GM12892 (cell line): ENCODE measurements at regions not wholly inside any gene's neighbourhood (a gene's known extent, or its start where the extent isn't known, plus 50 kb on each side); places are given as distances from the start of the nearest gene placed in this dataset.

Experiments
- DNase-seq: peaks from one replicate; pipeline ENCODE4 v3.0.0; 2011; ENCODE audit not compliant: insufficient read length
- FAIRE-seq: peaks from 2 replicates; lab custom pipeline; 2011; peaks lifted over from hg19 to GRCh38; lab: Jason Lieb, UNC
- POLR2A ChIP-seq: IDR thresholded peaks from 2 replicates; pipeline ENCODE4 v1.6.1; 2011; ENCODE audit warnings: low read depth, low read length, control low read depth
- POLR2AphosphoS5 ChIP-seq: IDR thresholded peaks from 2 replicates; pipeline ENCODE4 v1.6.1; 2011; ENCODE audit warnings: low read depth, low read length, control low read depth
- TAF1 ChIP-seq: IDR thresholded peaks from 2 replicates; pipeline ENCODE4 v1.6.1; 2011; ENCODE audit warnings: low read depth, mild to moderate bottlenecking, control low read depth, low read length, borderline replicate concordance

DNA sequence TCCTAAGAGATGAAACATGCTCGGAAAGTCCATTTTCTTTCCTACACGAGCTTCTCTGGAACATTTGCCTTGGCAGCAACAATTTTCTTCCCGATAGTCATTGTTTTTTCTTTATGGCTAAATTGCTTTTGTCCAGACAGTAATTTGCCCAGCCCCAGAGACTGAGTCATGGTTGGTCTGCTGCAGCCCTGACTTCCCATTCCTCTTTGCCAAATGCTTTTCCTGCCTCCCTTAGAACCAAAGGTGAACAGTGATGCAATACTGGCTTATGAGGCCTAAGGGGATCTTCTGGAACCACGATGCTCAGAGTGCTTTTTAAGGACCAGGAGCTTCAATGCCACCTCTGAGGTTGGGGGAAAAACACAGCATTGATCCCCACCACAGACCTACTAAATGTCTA is 1599.6 kb upstream of the TMEM132C start:
- FAIRE-seq (no peak), DNase-seq (no peak)
- TF ChIP-seq POLR2AphosphoS5, result no peak
- TF ChIP-seq TAF1, result no peak

- DNase-seq, result no peak
- no peak for FAIRE-seq
These were observed 1598.4 kb upstream of the TMEM132C start for GRCh38 chr12:126668538-126668937.

GRCh38 chr12:126668961-126669360 is 1598.0 kb upstream of the TMEM132C start:
- TF ChIP-seq POLR2AphosphoS5 (no peak), TAF1 (no peak), POLR2A (no peak)
- no peak for DNase-seq
- FAIRE-seq, result no peak

More at GRCh38 chr12:126668538-126668937, 1598.4 kb upstream of the TMEM132C start:
- TF ChIP-seq TAF1, result no peak
- TF ChIP-seq POLR2AphosphoS5, result no peak
- no peak for TF ChIP-seq POLR2A

DNA sequence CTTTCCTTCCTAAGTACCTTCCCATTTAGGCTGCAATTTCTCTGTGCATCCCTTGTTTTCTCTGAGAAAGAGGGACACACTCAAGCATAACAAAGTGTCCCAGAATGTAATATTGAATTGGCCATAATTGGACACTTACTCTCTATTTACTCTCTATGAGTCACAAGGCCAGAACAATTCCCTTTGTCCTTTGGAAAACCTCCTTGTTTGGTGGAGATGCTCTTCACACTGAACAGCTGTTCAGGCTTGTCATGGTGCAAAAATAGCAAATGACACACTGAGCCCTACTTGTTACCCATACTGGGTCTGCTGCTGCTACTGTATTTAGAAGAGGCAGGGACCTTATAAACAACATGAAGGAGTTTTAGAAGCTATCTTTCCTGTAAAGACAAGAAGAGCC is 1590.5 kb upstream of the TMEM132C start:
- DNase-seq (no peak), FAIRE-seq (no peak)
- TF ChIP-seq POLR2AphosphoS5 (no peak), POLR2A (no peak), TAF1 (no peak)

DNA sequence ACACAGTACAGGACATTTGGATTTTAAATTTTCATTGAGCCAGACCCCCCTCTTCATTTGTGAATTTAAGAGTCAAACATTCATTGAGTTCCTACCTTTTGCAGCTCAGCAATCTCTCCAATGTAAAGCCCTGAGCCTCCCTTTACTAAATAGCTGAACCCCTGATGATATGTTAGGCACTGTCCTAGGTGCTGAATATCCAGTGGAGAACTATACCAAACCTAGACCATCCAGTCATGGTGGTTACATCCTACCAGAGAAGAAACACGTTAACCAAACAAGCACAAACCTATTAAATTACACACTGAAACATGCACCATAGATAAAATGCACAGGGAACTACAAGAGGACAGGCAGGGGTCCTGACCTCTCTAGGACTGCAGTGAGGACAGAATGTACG is 1585.3 kb upstream of the TMEM132C start:
- TF ChIP-seq POLR2A (no peak), POLR2AphosphoS5 (no peak), TAF1 (no peak)
- DNase-seq (no peak), FAIRE-seq (no peak)

- no peak for FAIRE-seq
- TF ChIP-seq POLR2A (no peak), TAF1 (no peak), POLR2AphosphoS5 (no peak)
These were observed 1582.3 kb upstream of the TMEM132C start for GRCh38 chr12:126684703-126685102.

GRCh38 chr12:126685636-126686035 is 1581.3 kb upstream of the TMEM132C start:
- no peak for TF ChIP-seq TAF1
- TF ChIP-seq POLR2A, result no peak
- DNase-seq (no peak), FAIRE-seq (no peak)

More at GRCh38 chr12:126684703-126685102, 1582.3 kb upstream of the TMEM132C start:
- no peak for DNase-seq

DNA sequence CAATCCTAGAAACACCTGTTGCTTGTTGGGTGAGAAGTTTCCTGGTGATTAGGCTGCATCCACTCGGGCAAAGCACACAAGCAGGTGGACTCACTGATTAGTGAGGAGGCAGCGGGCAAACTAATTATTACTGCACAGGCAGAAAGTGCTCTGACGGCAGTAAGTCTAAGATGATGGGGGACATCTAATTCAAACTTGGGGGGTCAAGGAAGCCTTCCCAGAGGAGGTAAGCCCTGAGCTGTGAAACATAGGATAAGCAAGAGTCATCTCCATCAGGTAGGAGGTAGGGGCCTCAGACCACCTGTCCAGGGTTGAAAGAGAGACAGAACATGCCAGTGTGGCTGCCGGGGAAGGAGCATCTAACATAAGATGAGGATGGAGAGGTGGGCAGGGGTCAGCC is 1578.4 kb upstream of the TMEM132C start:
- DNase-seq (no peak), FAIRE-seq (no peak)
- TF ChIP-seq TAF1, result no peak
- TF ChIP-seq POLR2A, result no peak
- TF ChIP-seq POLR2AphosphoS5, result no peak

DNA sequence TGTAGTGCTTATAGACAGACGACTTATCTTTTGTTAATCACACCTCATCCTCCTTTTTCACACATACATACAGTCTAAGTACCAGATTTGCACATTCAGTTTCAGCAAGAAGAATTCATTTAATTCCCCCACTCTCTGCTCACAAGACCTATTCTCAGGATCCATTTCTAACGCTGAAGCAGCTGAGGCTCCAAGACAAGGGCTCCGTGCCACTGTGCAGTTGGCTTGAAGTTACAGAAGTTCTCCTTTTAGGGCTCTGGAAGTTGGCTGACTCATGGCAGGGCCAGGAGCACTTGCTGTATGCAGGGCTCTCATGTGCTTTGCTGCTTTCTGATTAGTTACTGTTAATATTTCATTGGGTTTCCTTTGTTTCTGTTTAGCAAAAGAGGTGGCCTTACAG is 1566.9 kb upstream of the TMEM132C start:
- FAIRE-seq, result no peak
- no peak for DNase-seq
- TF ChIP-seq TAF1, result no peak

DNA sequence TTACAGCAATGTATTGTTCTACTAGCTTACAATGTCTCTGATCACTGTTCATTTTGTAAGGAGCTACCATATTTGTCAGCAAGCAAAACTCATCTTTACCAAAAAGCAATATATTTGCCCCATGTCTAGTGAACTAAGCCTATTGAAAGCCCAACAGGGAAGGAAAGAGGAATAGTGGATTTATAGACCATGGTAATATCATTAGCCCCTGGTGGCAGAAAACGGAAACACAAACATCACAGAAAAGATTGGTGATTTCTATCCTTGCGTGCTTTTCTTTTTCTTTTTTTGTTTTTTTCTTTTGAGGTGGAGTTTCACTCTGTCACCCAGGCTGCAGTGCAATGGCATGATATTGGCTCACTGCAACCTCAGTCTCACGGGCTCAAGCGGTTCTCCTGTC is 1562.4 kb upstream of the TMEM132C start:
- DNase-seq (no peak), FAIRE-seq (no peak)
- TF ChIP-seq POLR2AphosphoS5 (no peak), POLR2A (no peak), TAF1 (no peak)

DNA sequence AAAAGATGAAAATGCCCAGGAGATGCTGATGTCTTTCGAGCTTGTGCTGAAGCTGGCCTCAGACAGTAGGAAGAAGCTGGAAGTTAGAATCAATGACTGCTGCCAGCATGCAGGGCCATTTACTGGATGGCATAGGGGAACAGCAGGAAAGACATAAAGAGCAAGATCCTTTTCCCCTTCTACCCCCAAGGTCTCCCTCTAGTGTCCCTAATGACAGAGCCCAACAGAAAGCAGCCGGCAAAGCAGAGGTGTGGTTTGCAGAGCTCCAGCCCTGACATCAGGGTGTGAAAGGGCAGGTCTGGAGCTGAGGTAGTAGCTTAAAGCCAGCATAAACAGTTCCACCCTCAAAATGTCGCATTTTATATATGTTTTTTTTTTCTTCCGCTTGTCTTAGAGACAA is 1560.7 kb upstream of the TMEM132C start:
- no peak for TF ChIP-seq POLR2AphosphoS5
- no peak for TF ChIP-seq POLR2A
- no peak for TF ChIP-seq TAF1
- no peak for FAIRE-seq
- DNase-seq, result no peak

- DNase-seq (no peak), FAIRE-seq (no peak)
- TF ChIP-seq POLR2AphosphoS5, result no peak
- no peak for TF ChIP-seq POLR2A
- no peak for TF ChIP-seq TAF1
These were observed 1558.5 kb upstream of the TMEM132C start for GRCh38 chr12:126708492-126708896.

GRCh38 chr12:126718365-126718764 is 1548.6 kb upstream of the TMEM132C start:
- no peak for FAIRE-seq
- TF ChIP-seq POLR2A (no peak), TAF1 (no peak), POLR2AphosphoS5 (no peak)
- DNase-seq, result no peak

DNA sequence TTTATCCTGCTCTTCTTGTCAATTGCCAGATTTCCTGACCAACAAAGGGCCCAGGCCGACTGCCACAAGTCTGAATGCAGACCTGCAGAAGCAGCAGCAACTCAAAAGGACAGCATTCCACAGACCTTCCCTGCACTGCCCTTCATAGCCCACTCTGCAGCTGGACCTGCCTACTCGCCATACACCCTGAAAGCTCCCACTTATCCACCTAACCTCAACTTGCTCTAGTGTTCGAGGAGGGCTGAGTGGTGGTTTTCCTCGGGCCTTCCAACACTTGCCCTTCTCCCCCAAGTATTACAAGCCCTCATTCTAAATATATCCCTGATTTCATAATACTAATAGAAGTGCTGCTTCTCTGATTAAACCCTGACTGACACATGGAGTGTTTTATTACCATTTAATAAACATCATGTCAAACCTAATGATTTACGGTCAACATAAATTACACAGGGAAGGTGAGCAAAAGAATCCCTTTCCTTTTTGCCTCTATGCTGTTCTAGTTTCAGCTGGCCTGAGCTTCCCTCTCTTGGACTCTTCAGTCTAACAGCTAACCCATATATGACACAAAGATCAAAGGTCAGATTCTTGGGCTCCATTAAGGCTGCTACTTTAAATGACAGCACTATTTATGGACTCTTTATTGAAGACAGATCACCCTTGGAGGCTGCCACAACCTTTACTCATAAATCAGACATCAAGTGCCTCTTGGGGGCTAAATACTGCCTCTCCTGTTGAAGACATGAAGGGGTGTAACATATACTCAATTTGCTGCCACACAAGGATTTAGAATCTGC is 1546.9 kb upstream of the TMEM132C start:
- FAIRE-seq (no peak), DNase-seq (no peak)
- TF ChIP-seq POLR2AphosphoS5 (no peak), TAF1 (no peak), POLR2A (no peak)
